ENCODE measurements at regions not wholly inside any gene's neighbourhood (a gene's known extent, or its start where the extent isn't known, plus 50 kb on each side); places are given as distances from the start of the nearest gene placed in this dataset.

DNA sequence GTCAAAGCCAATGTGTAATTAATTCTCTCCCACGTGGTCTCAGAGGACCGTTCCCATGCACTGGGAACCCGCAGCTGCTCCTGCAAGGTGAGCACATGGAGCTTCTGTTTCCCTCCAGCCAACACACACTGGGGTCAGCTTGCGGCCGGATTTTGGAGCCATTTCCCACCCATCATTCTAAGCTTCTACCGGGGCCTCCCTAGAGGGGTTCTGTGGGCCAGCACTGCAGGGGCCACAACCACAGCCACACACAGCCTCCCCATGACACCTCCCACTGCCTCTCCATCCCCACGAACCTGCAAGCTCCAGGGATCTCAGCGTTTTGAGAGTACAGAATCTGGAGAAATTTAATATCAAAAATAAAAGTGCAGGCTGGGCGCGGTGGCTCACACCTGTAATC, 120.7 kb upstream of the SOX1 start:
- TF ChIP-seq, protein P1, sequence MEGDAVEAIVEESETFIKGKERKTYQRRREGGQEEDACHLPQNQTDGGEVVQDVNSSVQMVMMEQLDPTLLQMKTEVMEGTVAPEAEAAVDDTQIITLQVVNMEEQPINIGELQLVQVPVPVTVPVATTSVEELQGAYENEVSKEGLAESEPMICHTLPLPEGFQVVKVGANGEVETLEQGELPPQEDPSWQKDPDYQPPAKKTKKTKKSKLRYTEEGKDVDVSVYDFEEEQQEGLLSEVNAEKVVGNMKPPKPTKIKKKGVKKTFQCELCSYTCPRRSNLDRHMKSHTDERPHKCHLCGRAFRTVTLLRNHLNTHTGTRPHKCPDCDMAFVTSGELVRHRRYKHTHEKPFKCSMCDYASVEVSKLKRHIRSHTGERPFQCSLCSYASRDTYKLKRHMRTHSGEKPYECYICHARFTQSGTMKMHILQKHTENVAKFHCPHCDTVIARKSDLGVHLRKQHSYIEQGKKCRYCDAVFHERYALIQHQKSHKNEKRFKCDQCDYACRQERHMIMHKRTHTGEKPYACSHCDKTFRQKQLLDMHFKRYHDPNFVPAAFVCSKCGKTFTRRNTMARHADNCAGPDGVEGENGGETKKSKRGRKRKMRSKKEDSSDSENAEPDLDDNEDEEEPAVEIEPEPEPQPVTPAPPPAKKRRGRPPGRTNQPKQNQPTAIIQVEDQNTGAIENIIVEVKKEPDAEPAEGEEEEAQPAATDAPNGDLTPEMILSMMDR (IDR thresholded peaks at IDR 0.05 in 2 of 3, conservative IDR thresholded peaks at IDR 0.05 in 1 of 3; ENCODE audit: control insufficient read depth in 2 of 3, extremely low read depth in 1 of 3, insufficient read depth in 1 of 3, low read depth in 3 of 3, low read length in 3 of 3), result no peak
- TF ChIP-seq DPF2 (IDR thresholded peaks at IDR 0.05) (no peak), CREB1 (IDR thresholded peaks at IDR 0.05; ENCODE audit: low read depth) (no peak), SIN3A (IDR thresholded peaks at IDR 0.05; ENCODE audit: low read depth, low read length) (no peak), TAF1 (IDR thresholded peaks at IDR 0.05; ENCODE audit: borderline replicate concordance, low read depth, low read length) (no peak), FOXM1 (IDR thresholded peaks at IDR 0.05; ENCODE audit: low read depth, low read length) (no peak), ZSCAN29 (IDR thresholded peaks at IDR 0.05) (no peak), POLR2A (IDR thresholded peaks at IDR 0.05; ENCODE audit: low read depth, low read length) (no peak)

Data from GM12878 (cell line).